H1 (cell line): ENCODE measurements at regions not wholly inside any gene's neighbourhood (a gene's known extent, or its start where the extent isn't known, plus 50 kb on each side); places are given as distances from the start of the nearest gene placed in this dataset.

Experiments
- MAFK ChIP-seq: IDR thresholded peaks from 2 replicates; pipeline ENCODE4 v1.6.1; 2012; ENCODE audit warnings: low read depth, mild to moderate bottlenecking, improper control_type of control experiment, low read length
- POLR2A ChIP-seq, 2 experiments: IDR thresholded peaks; 1 replicate in 1 of 2; 2 replicates in 1 of 2; pipeline ENCODE4 v1.6.1; 2011; ENCODE audit warnings: low read depth in 2 of 2, low read length in 2 of 2, mild to moderate bottlenecking in 2 of 2; ENCODE audit errors: control extremely low read depth in 1 of 2

DNA sequence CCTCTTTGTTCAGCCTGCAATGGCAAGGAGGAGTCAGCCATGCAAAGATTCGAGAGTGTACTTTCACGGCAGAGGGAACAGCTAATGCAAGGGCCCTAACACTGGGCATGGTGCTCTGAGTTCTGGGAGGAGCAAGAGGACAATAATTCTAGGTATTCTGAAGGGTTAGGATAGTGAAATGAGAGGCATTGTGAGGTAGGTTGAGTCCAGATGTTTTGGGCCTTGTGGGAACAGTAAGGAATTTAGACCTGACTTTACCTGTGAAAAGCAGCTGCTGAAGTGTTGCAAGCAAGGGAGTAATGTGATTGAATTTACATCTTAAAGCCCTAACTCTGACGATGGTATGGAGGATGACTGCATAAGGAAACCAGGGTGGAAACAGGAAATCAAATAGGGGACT is 211.6 kb downstream of the CNTN3 start (continued):
- TF ChIP-seq POLR2A (IDR thresholded peaks at IDR 0.05; ENCODE audit: control extremely low read depth in 1 of 2, low read depth in 2 of 2, low read length in 2 of 2): no peak
- TF ChIP-seq MAFK: no peak
